ENCODE measurements at regions not wholly inside any gene's neighbourhood (a gene's known extent, or its start where the extent isn't known, plus 50 kb on each side); places are given as distances from the start of the nearest gene placed in this dataset.

GRCh38 chr17:74113952-74114351 is 89.5 kb upstream of the RPL38 start:
- no peak overlapping the region for H3K27ac ChIP-seq (ENCODE audit: low read depth, low read length)
- Mint-ChIP-seq H3K4me1 (peaks cover 0 to 1% (median 0%) of the 10 kb centered on the region in 4 donors), H3K27ac (no peak overlapping the region), H3K9me3 (no peaks in the 10 kb centered on the region), H3K4me3 (no peak overlapping the region), H3K27me3 (peaks cover 7 to 15% of the 10 kb centered on the region in 2 donors), H3K36me3 (no peaks in the 10 kb centered on the region)
- no peaks in the 10 kb centered on the region for H3K4me1 ChIP-seq (ENCODE audit: insufficient read depth, low read length)
- H3K4me3 ChIP-seq (ENCODE audit: low read length in 2 of 2), result no peak overlapping the region
- no peak for DNase-seq
- no peaks in the 10 kb centered on the region for H3K36me3 ChIP-seq (ENCODE audit: insufficient read depth, low read length)
- H3K27me3 ChIP-seq (ENCODE audit: insufficient read depth, low read length), result no peaks in the 10 kb centered on the region
- intact Hi-C loops (cut with micrococcal nuclease), result no loop called here
- CTCF ChIA-PET (ENCODE audit: partially characterized antibody), result no interaction called here
- POLR2A ChIA-PET (ENCODE audit: partially characterized antibody), result no interaction called here
- H3K9me3 ChIP-seq (ENCODE audit: control insufficient read depth in 1 of 2, low read length in 2 of 2), result no peaks in the 10 kb centered on the region

DNA sequence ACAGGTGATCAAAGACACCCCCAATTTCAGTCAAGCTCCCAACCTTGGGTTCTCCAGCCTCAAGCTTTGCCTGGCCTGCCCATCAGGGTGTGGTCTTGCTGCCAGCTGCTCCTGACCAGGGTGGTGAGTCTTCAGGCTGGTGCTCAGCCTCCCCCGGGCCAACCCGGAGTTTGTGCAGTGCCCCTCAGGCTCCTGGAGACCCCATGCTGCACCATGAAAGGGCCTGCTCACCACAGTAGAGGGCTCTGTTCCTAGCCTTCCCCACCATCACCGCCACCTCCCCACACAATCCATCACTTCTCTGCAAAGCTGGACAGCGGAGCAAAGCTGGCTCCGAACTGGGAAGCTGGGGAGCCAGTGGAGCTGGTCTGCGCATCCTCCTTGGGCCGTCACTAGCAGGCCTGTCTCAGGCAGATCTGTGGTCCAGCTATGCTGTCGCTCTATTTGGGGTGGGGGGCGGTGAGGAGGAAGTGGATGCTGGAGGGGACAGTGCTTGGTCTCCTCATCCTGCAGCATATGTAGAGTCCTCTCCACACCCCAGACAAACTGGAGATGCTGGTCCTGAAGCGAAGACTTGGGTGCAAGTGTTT is 88.5 kb upstream of the RPL38 start:
- H3K36me3 ChIP-seq (ENCODE audit: insufficient read depth, low read length), result no peaks in the 10 kb centered on the region
- H3K36me3 Mint-ChIP-seq, result no peaks in the 10 kb centered on the region
- no peaks in the 10 kb centered on the region for H3K4me1 ChIP-seq (ENCODE audit: insufficient read depth, low read length)
- ChIA-PET POLR2A (ENCODE audit: partially characterized antibody) (no interaction called here), CTCF (ENCODE audit: partially characterized antibody) (no interaction called here)
- intact Hi-C loops (cut with micrococcal nuclease), result no loop called here
- DNase-seq, result no peak
- peaks cover 9 to 16% of the 10 kb centered on the region in 2 donors for H3K27me3 Mint-ChIP-seq
- no peak overlapping the region for H3K4me3 Mint-ChIP-seq
- H3K27ac Mint-ChIP-seq, result no peak overlapping the region
- H3K9me3 ChIP-seq (ENCODE audit: control insufficient read depth in 1 of 2, low read length in 2 of 2), result no peaks in the 10 kb centered on the region
- H3K27ac ChIP-seq (ENCODE audit: low read depth, low read length), result no peak overlapping the region
- no peaks in the 10 kb centered on the region for H3K9me3 Mint-ChIP-seq
- no peaks in the 10 kb centered on the region for H3K27me3 ChIP-seq (ENCODE audit: insufficient read depth, low read length)
- H3K4me3 ChIP-seq (ENCODE audit: low read length in 2 of 2), result no peak overlapping the region
- peaks cover 0 to 1% (median 0%) of the 10 kb centered on the region in 4 donors for H3K4me1 Mint-ChIP-seq

DNA sequence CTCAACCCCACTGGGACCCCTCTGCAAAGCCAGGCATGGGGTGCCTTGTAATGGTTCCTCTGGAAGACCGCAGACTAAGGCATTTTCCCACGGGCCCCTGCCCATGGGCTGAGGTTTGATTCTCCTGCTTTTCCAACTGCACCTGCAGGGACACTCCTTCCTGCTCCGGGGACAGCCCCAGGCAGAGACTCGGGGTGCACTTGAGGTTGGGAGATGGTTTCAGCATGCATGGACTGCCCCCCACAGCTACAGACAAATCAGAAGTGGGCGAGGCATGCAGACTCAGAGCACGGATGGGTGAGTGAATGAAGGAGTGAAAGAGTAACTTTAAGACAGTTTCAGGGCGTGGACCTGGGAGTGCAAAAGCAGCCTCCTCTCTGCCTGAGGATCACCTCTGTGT is 87.9 kb upstream of the RPL38 start:
- POLR2A ChIA-PET (ENCODE audit: partially characterized antibody), result no interaction called here

DNA sequence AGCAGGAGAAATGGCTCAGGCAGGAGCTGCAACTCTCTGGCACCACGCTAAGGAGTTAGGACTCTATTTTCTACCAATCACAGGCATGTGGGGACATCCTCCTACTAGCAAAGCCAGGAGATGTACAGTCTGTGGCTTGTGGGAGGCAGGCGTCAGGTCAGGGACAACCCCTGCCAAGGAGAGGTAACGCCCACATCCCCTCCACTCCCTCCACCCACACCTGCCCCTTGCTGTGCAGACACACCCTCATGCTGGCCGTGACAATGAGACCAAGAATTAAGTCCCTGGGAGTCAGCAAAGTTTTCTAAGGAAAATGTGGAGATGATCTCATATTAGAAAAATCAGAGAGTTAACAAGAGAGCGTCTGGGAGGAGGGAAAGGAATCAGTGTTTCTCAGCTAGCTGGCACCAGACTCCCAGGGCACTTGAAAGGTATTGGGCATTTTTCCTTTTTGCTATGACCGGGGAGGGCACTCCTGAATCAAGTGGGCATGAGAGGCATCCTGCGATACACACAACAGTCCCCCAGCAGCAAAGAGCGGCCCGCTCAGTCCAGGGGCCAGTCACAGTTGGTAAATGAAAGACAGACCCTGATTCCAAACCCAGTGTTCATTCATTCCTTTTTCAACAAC is 87.3 kb upstream of the RPL38 start:
- Histone ChIP-seq H3K4me3 (ENCODE audit: low read length in 2 of 2) (no peak overlapping the region), H3K4me1 (ENCODE audit: insufficient read depth, low read length) (no peaks in the 10 kb centered on the region), H3K36me3 (ENCODE audit: insufficient read depth, low read length) (no peaks in the 10 kb centered on the region), H3K27ac (ENCODE audit: low read depth, low read length) (no peak overlapping the region), H3K27me3 (ENCODE audit: insufficient read depth, low read length) (no peaks in the 10 kb centered on the region), H3K9me3 (ENCODE audit: control insufficient read depth in 1 of 2, low read length in 2 of 2) (no peaks in the 10 kb centered on the region)
- Mint-ChIP-seq H3K36me3 (no peaks in the 10 kb centered on the region), H3K27ac (no peak overlapping the region), H3K4me1 (peaks cover 0 to 1% (median 0%) of the 10 kb centered on the region in 4 donors), H3K4me3 (no peak overlapping the region), H3K27me3 (peaks cover 6 to 13% of the 10 kb centered on the region in 2 donors), H3K9me3 (no peaks in the 10 kb centered on the region)
- intact Hi-C loops (cut with micrococcal nuclease), result no loop called here
- POLR2A ChIA-PET (ENCODE audit: partially characterized antibody), result no interaction called here
- CTCF ChIA-PET (ENCODE audit: partially characterized antibody), result no interaction called here
- no peak for DNase-seq

More for the DNA sequence above, 87.9 kb upstream of the RPL38 start:
- no peak overlapping the region for H3K4me3 Mint-ChIP-seq
- H3K27me3 Mint-ChIP-seq, result peaks cover 9 to 14% of the 10 kb centered on the region in 2 donors
- H3K36me3 ChIP-seq (ENCODE audit: insufficient read depth, low read length), result no peaks in the 10 kb centered on the region
- no peaks in the 10 kb centered on the region for H3K4me1 ChIP-seq (ENCODE audit: insufficient read depth, low read length)
- no peak overlapping the region for H3K4me3 ChIP-seq (ENCODE audit: low read length in 2 of 2)
- no peak overlapping the region for H3K27ac ChIP-seq (ENCODE audit: low read depth, low read length)
- no peaks in the 10 kb centered on the region for H3K9me3 Mint-ChIP-seq
- no peaks in the 10 kb centered on the region for H3K27me3 ChIP-seq (ENCODE audit: insufficient read depth, low read length)
- peaks cover 0 to 1% (median 0%) of the 10 kb centered on the region in 4 donors for H3K4me1 Mint-ChIP-seq
- H3K9me3 ChIP-seq (ENCODE audit: control insufficient read depth in 1 of 2, low read length in 2 of 2), result no peaks in the 10 kb centered on the region
- H3K27ac Mint-ChIP-seq, result no peak overlapping the region
- DNase-seq, result no peak
- CTCF ChIA-PET (ENCODE audit: partially characterized antibody), result no interaction called here
- no peaks in the 10 kb centered on the region for H3K36me3 Mint-ChIP-seq
- intact Hi-C loops (cut with micrococcal nuclease), result no loop called here

DNA sequence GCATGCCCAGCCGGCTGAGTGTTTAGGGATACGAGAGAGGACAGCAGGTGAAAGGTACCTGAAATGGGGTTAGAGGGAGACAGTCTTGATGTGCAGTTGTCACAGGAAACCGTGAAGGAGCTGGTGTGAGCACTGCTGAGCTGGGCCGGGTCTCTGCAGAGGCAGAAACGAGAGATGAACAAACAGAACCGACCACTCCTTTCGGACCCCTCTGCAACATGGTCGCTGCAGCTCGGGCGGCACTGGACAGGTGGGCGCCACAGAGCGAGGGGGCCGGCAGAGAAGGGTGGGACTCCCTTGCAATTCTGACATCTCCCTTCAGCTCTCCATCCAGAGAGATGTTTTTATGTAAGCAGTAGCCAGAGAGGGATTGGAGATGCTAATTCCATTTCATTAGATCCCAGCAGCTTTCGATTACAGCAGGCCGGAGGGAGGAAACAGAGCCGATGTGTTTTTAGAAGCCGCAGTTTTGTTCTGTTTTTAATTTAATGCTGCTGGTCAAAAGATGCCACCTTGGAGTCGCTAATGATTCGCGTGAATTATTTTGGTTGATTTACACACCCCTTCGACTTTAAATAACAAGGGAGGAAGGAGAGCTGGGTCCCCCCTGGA is 86.3 kb upstream of the RPL38 start:
- no peaks in the 10 kb centered on the region for H3K4me1 ChIP-seq (ENCODE audit: insufficient read depth, low read length)
- Mint-ChIP-seq H3K4me3 (peak overlapping the region in 1 of 8 donors; percentile 35), H3K27me3 (peaks cover 6 to 13% of the 10 kb centered on the region in 2 donors), H3K27ac (no peak overlapping the region), H3K4me1 (peaks cover 0 to 1% (median 0%) of the 10 kb centered on the region in 4 donors), H3K36me3 (no peaks in the 10 kb centered on the region), H3K9me3 (no peaks in the 10 kb centered on the region)
- no peak overlapping the region for H3K4me3 ChIP-seq (ENCODE audit: low read length in 2 of 2)
- H3K27me3 ChIP-seq (ENCODE audit: insufficient read depth, low read length), result no peaks in the 10 kb centered on the region
- no peak overlapping the region for H3K27ac ChIP-seq (ENCODE audit: low read depth, low read length)
- ChIA-PET POLR2A (ENCODE audit: partially characterized antibody) (no interaction called here), CTCF (ENCODE audit: partially characterized antibody) (interaction anchor here (0.8 kb wide), 1 partner anchor 28 kb away, joined by 3 read pairs; no protein-coding TSS in a partner anchor)
- no peaks in the 10 kb centered on the region for H3K36me3 ChIP-seq (ENCODE audit: insufficient read depth, low read length)
- intact Hi-C loops (cut with micrococcal nuclease), result no loop called here
- no peak for DNase-seq
- H3K9me3 ChIP-seq (ENCODE audit: control insufficient read depth in 1 of 2, low read length in 2 of 2), result no peaks in the 10 kb centered on the region

DNA sequence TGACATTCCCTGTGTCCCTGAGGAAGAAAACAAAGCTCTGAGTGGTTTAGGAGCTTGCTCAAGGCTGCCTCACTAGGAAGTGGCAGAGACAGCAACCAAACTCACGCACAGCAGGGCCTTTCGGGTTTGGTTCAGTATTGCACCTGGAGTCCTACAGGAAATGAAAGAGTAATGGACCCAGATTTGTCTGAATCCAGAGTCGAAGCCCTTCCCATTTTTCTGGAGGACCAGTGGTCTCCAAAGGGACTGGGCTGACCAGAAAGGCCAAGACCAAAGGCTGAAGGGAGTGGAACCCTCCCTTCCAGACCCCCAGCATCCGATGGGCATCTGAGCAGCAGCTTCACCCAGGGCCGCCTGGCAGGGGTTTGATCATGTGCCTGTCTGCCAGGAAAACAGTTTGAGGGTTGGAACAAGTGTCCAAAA is 85.5 kb upstream of the RPL38 start:
- Histone ChIP-seq H3K4me1 (ENCODE audit: insufficient read depth, low read length) (no peaks in the 10 kb centered on the region), H3K4me3 (ENCODE audit: low read length in 2 of 2) (no peak overlapping the region), H3K9me3 (ENCODE audit: control insufficient read depth in 1 of 2, low read length in 2 of 2) (no peaks in the 10 kb centered on the region), H3K27ac (ENCODE audit: low read depth, low read length) (no peak overlapping the region), H3K36me3 (ENCODE audit: insufficient read depth, low read length) (no peaks in the 10 kb centered on the region), H3K27me3 (ENCODE audit: insufficient read depth, low read length) (no peaks in the 10 kb centered on the region)
- peaks cover 7 to 16% of the 10 kb centered on the region in 2 donors for H3K27me3 Mint-ChIP-seq
- no peak overlapping the region for H3K27ac Mint-ChIP-seq
- H3K9me3 Mint-ChIP-seq, result peaks cover 0 to 3% (median 0%) of the 10 kb centered on the region in 8 donors
- H3K4me1 Mint-ChIP-seq, result peaks cover 0 to 1% (median 0%) of the 10 kb centered on the region in 4 donors
- DNase-seq, result no peak
- POLR2A ChIA-PET (ENCODE audit: partially characterized antibody), result no interaction called here
- CTCF ChIA-PET (ENCODE audit: partially characterized antibody), result interaction anchor here (0.8 kb wide), 1 partner anchor 28 kb away, joined by 3 read pairs; no protein-coding TSS in a partner anchor
- no peak overlapping the region for H3K4me3 Mint-ChIP-seq
- no peaks in the 10 kb centered on the region for H3K36me3 Mint-ChIP-seq
- intact Hi-C loops (cut with micrococcal nuclease), result no loop called here

GRCh38 chr17:74118504-74118903 is 85.0 kb upstream of the RPL38 start:
- DNase-seq, result no peak
- POLR2A ChIA-PET (ENCODE audit: partially characterized antibody), result no interaction called here
- no peaks in the 10 kb centered on the region for H3K9me3 ChIP-seq (ENCODE audit: control insufficient read depth in 1 of 2, low read length in 2 of 2)
- Mint-ChIP-seq H3K27me3 (peaks cover 10 to 16% of the 10 kb centered on the region in 2 donors), H3K27ac (no peak overlapping the region), H3K4me3 (no peak overlapping the region), H3K9me3 (peaks cover 0 to 3% (median 0%) of the 10 kb centered on the region in 8 donors), H3K36me3 (no peaks in the 10 kb centered on the region), H3K4me1 (peaks cover 0 to 1% (median 0%) of the 10 kb centered on the region in 4 donors)
- intact Hi-C loops (cut with micrococcal nuclease), result no loop called here
- no peaks in the 10 kb centered on the region for H3K4me1 ChIP-seq (ENCODE audit: insufficient read depth, low read length)
- no peaks in the 10 kb centered on the region for H3K36me3 ChIP-seq (ENCODE audit: insufficient read depth, low read length)
- H3K27ac ChIP-seq (ENCODE audit: low read depth, low read length), result no peak overlapping the region
- CTCF ChIA-PET (ENCODE audit: partially characterized antibody), result no interaction called here
- H3K27me3 ChIP-seq (ENCODE audit: insufficient read depth, low read length), result no peaks in the 10 kb centered on the region
- H3K4me3 ChIP-seq (ENCODE audit: low read length in 2 of 2), result no peak overlapping the region
